ENCODE measurements at regions not wholly inside any gene's neighbourhood (a gene's known extent, or its start where the extent isn't known, plus 50 kb on each side); places are given as distances from the start of the nearest gene placed in this dataset.
"Not testable (repeated sequence)": the region's sequence is repeated elsewhere in the genome, so short reads cannot be mapped to it uniquely, and the experiment has no call there.

- DNase-seq (ENCODE audit: low spot score) = no peak
- H3K27ac ChIP-seq = no peak overlapping the region
- TF ChIP-seq, protein P1, sequence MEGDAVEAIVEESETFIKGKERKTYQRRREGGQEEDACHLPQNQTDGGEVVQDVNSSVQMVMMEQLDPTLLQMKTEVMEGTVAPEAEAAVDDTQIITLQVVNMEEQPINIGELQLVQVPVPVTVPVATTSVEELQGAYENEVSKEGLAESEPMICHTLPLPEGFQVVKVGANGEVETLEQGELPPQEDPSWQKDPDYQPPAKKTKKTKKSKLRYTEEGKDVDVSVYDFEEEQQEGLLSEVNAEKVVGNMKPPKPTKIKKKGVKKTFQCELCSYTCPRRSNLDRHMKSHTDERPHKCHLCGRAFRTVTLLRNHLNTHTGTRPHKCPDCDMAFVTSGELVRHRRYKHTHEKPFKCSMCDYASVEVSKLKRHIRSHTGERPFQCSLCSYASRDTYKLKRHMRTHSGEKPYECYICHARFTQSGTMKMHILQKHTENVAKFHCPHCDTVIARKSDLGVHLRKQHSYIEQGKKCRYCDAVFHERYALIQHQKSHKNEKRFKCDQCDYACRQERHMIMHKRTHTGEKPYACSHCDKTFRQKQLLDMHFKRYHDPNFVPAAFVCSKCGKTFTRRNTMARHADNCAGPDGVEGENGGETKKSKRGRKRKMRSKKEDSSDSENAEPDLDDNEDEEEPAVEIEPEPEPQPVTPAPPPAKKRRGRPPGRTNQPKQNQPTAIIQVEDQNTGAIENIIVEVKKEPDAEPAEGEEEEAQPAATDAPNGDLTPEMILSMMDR (conservative IDR thresholded peaks at IDR 0.05; ENCODE audit: low read depth) = no peak
- ChIA-PET CTCF (no interaction called here), POLR2A (ENCODE audit: low non-redundant PET) (no interaction called here)
These were observed 83.6 kb upstream of the SLC25A36 start for GRCh38 chr3:140857993-140858392.

DNA sequence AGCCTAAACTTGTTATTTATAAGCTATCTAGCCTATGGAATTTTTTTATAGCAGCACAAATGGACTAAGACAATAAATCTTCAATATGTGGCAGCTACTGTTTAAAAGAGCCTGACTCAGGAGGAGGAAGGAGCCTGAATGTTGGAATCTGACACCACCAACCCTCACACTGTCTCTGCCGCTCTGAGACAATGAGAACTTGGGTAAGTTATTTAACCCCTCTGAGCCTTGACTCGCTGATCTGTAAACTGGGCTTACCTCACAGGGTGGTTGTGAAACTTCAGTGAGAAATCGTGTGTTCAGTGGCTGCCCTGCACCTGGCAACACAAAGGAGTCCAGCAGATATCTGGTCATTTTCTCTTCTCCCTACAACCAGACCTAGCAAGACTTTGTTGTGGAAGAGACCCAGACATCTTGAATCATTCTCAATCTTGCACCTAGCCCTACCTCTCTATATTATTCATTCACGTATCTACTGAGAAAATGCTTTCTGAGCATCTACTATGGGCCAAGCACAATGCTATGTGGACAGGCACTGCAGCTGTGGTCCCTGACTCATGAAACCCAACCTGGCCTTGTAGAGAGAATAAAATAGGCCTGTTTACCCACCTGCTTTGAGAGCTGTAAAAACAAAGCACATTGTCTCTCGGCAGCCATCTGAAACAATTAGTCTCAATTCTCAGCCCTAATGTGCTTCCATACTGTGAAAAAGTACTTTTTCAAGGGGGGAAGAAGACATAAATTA lies 81.9 kb upstream of the SLC25A36 start:
- POLR2A ChIA-PET (ENCODE audit: low non-redundant PET) = no interaction called here
- DNase-seq (ENCODE audit: low spot score) = no peak
- TF ChIP-seq, protein P1 (conservative IDR thresholded peaks at IDR 0.05; ENCODE audit: low read depth) = no peak
- H3K27ac ChIP-seq = no peak overlapping the region
- CTCF ChIA-PET = no interaction called here

GRCh38 chr3:140863580-140864009 lies 78.0 kb upstream of the SLC25A36 start:
- ChIA-PET CTCF (interaction anchor here (0.6 to 0.8 kb wide), 8 partner anchors 287 to 1777 kb away, joined by 3 to 9 read pairs (median 4); no protein-coding TSS in a partner anchor), POLR2A (ENCODE audit: low non-redundant PET) (no interaction called here)
- H3K27ac ChIP-seq = no peak overlapping the region
- peak; percentile 25 for DNase-seq (ENCODE audit: low spot score)
- TF ChIP-seq, protein P1 (conservative IDR thresholded peaks at IDR 0.05; ENCODE audit: low read depth) = peak; percentile 45

DNA sequence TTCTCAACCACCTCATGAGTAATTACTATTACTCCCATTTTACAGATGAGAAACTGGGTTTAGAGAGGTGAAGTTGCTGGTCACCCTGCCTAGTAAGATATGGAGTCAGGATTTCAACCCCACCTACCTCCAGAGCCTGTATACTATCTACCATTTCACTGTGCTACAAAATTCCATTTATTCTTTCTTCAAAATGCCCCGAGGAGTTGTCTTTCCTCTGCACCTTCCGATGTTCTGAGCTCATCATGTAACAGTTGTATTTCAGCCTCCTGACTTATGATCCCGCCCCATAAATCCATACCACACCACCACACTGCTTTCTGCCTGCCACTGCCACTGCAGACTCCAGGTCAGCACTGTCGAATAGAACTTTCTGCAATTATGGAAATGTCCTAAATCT lies 71.3 kb upstream of the SLC25A36 start:
- CTCF ChIA-PET = no interaction called here
- no peak overlapping the region for H3K27ac ChIP-seq
- POLR2A ChIA-PET (ENCODE audit: low non-redundant PET) = no interaction called here
- no peak for DNase-seq (ENCODE audit: low spot score)
- TF ChIP-seq, protein P1 (conservative IDR thresholded peaks at IDR 0.05; ENCODE audit: low read depth) = no peak

- no peak for DNase-seq (ENCODE audit: low spot score)
- POLR2A ChIA-PET (ENCODE audit: low non-redundant PET) = no interaction called here
- TF ChIP-seq, protein P1 (conservative IDR thresholded peaks at IDR 0.05; ENCODE audit: low read depth) = no peak
- CTCF ChIA-PET = no interaction called here
- H3K27ac ChIP-seq = no peak overlapping the region
These were observed 70.6 kb upstream of the SLC25A36 start for GRCh38 chr3:140871022-140871421.

DNA sequence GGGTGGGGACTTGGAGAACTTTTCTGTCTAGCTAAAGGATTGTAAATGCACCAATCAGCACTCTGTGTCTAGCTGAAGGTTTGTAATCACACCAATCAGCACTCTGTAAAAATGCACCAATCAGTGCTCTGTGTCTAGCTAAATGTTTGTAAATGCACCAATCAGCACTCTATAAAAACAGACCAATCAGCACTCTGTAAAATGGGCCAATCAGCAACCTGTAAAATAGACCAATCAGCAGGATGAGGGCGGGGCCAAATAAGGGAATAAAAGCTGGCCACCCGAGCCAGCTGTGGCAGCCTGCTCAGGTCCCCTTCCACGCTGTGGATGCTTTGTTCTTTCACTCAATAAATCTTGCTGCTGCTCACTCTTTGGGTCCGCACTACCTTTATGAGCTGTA lies 69.5 kb upstream of the SLC25A36 start:
- H3K27ac ChIP-seq; POLR2A ChIA-PET (ENCODE audit: low non-redundant PET); DNase-seq (ENCODE audit: low spot score); CTCF ChIA-PET: not testable (repeated sequence)

- ChIA-PET CTCF (interaction anchor here (0.9 kb wide), 1 partner anchor 308 kb away, joined by 3 read pairs; no protein-coding TSS in a partner anchor), POLR2A (ENCODE audit: low non-redundant PET) (no interaction called here)
- TF ChIP-seq, protein P1 (conservative IDR thresholded peaks at IDR 0.05; ENCODE audit: low read depth) = no peak
- DNase-seq (ENCODE audit: low spot score) = no peak
- H3K27ac ChIP-seq = no peak overlapping the region
These were observed 58.1 kb upstream of the SLC25A36 start for GRCh38 chr3:140883428-140884040.

DNA sequence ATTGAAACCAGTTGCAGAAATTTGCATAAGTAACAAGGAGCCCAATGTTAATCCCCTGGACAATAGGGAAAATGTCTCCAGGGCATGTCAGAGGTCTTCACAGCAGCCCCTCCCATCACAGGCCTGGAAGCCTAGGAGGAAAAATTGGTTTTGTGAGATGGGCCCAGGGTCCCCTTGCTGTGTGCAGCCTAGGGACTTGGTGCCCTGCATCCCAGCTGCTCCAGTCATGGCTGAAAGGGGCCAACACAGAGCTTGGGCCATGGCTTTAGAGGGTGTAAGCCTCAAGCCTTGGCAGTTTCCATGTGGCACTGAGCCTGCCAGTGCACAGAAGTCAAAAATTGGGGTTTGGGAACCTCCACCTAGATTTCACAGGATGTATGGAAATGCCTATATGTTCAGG lies 55.9 kb upstream of the SLC25A36 start:
- CTCF ChIA-PET; POLR2A ChIA-PET (ENCODE audit: low non-redundant PET); H3K27ac ChIP-seq; DNase-seq (ENCODE audit: low spot score): not testable (repeated sequence)

Data from RWPE1 (cell line).